ENCODE measurements at regions not wholly inside any gene's neighbourhood (a gene's known extent, or its start where the extent isn't known, plus 50 kb on each side); places are given as distances from the start of the nearest gene placed in this dataset.

DNA sequence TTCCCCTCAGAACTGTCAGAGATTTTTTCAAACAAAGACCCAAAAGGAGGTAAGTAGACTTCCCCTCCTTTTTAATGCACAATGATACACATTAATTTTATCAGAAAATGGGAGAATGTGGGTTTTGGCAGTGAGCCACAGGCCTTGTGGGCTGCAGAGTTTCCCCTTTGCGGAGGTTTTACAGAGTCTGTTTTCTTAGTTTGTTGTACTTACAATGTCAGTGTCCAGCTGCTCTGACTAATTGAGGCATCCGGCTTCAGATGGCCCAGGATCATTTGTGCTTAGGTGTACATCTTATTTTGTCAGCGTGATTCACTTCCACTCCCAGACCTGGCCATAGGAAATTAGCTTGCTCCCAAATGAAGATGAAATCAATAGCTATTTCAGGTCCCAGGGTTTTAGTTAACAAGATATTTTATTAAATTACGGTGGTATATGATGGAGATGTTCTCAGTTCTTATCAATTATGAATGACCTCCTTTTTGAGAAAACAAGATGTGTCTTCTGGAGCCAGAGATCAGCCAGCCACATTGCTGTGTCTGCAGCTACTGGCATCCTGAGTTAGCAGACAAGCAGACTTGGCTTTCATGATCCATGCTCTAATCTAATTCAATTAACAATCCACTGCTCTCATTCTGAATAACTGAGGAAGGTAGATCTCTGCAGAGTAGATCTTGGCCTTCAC, 1086.6 kb upstream of the SORCS1 start:
- Mint-ChIP-seq H3K36me3 (no peaks in the 10 kb centered on the region), H3K4me3 (no peak overlapping the region), H3K4me1 (no peaks in the 10 kb centered on the region), H3K27ac (no peak overlapping the region), H3K9me3 (no peaks in the 10 kb centered on the region), H3K27me3 (no peaks in the 10 kb centered on the region)

GRCh38 chr10:108249940-108250339, 1085.4 kb upstream of the SORCS1 start:
- H3K4me1 Mint-ChIP-seq = no peaks in the 10 kb centered on the region
- H3K4me3 Mint-ChIP-seq = no peak overlapping the region
- H3K9me3 Mint-ChIP-seq = no peaks in the 10 kb centered on the region
- H3K36me3 Mint-ChIP-seq = no peaks in the 10 kb centered on the region
- no peaks in the 10 kb centered on the region for H3K27me3 Mint-ChIP-seq
- no peak overlapping the region for H3K27ac Mint-ChIP-seq

- no peaks in the 10 kb centered on the region for H3K9me3 Mint-ChIP-seq
- no peaks in the 10 kb centered on the region for H3K4me1 Mint-ChIP-seq
- no peaks in the 10 kb centered on the region for H3K36me3 Mint-ChIP-seq
- H3K27ac Mint-ChIP-seq = no peak overlapping the region
- H3K27me3 Mint-ChIP-seq = no peaks in the 10 kb centered on the region
- H3K4me3 Mint-ChIP-seq = no peak overlapping the region
These were observed 1080.1 kb upstream of the SORCS1 start for GRCh38 chr10:108244443-108245228.

DNA sequence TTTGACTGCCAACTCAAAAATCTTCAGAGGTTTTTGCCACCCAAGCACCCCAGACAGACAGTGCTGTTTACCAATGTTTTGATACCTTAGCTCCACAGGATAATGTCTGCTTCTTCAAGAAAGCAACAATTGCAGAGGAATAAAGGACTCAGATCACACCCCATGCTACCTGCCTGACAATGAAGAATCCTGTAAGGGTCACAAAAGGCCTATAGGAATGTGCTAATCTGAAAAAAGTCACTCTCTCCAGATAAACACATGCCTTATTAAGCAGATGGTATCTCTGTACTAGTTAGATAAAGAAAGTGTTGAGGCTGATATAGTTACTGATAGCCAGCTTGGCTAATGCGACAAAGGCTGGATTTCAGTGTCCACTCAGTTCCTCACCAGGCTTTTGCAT, 1076.7 kb upstream of the SORCS1 start:
- H3K27me3 Mint-ChIP-seq = no peaks in the 10 kb centered on the region
- H3K36me3 Mint-ChIP-seq = no peaks in the 10 kb centered on the region
- no peak overlapping the region for H3K4me3 Mint-ChIP-seq
- peaks cover 3% of the 10 kb centered on the region for H3K9me3 Mint-ChIP-seq
- H3K4me1 Mint-ChIP-seq = no peaks in the 10 kb centered on the region
- no peak overlapping the region for H3K27ac Mint-ChIP-seq

GRCh38 chr10:108238261-108238660, 1073.8 kb upstream of the SORCS1 start:
- no peaks in the 10 kb centered on the region for H3K4me1 Mint-ChIP-seq
- no peak overlapping the region for H3K4me3 Mint-ChIP-seq
- H3K27me3 Mint-ChIP-seq = no peaks in the 10 kb centered on the region

DNA sequence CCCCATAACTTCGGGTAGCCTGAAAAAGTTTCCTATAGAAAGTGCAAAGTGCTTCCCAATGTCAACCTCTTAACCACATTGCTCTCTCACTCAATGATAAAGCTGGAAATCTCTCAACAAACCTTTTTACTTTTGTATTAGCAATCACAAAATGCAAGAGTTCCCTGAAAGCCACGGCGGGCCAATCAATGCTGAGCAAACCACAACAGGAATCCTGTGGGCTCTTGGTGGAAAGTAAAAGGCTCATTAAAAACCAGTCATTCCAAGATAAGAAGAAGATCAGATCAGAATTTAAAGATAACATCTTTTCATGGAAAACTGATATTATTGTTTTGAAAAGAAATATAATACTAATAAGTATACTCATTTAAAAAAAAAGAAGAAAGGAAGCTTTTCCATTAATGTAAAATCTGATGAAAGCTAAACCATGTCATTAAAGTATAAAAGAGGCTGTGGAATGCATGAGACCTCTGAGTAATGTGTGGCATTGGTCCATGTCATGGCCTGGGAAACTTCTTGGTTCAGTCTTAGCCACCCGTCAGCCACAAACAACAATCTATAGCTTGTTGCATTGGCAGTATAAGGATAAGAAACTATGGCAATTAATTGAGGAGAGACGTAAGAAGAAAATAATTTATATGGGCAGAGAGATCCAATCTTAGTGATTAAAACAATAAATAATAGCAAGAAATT, 1066.1 kb upstream of the SORCS1 start:
- Mint-ChIP-seq H3K27ac (no peak overlapping the region), H3K27me3 (no peaks in the 10 kb centered on the region), H3K36me3 (no peaks in the 10 kb centered on the region), H3K4me1 (no peaks in the 10 kb centered on the region), H3K9me3 (peaks cover 5% of the 10 kb centered on the region), H3K4me3 (no peak overlapping the region)

More at GRCh38 chr10:108238261-108238660, 1073.8 kb upstream of the SORCS1 start:
- H3K36me3 Mint-ChIP-seq = no peaks in the 10 kb centered on the region
- H3K27ac Mint-ChIP-seq = no peak overlapping the region
- H3K9me3 Mint-ChIP-seq = peaks cover 3% of the 10 kb centered on the region

GRCh38 chr10:108208732-108209131, 1044.2 kb upstream of the SORCS1 start:
- H3K27ac Mint-ChIP-seq = no peak overlapping the region
- peaks cover 4% of the 10 kb centered on the region for H3K9me3 Mint-ChIP-seq
- no peak overlapping the region for H3K4me3 Mint-ChIP-seq
- H3K4me1 Mint-ChIP-seq = no peaks in the 10 kb centered on the region
- H3K27me3 Mint-ChIP-seq = no peaks in the 10 kb centered on the region
- no peaks in the 10 kb centered on the region for H3K36me3 Mint-ChIP-seq

DNA sequence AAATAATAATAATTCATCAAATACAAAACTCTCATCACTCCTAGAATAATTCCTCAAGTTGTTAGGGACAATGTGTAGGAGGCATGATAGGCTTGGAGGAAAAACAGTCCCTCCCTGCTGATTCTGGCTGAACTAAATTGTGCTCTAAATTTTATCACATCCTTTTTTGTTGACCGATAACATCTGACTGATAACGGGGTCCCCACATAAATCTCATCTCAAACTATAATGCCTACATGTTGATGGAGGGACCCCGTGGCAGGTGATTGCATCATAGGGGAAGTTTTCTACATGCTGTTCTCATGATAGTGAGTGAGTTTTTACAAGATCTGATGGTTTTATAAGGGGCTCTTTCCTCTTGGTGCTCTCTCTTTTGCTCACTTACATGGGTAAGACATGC, 1043.5 kb upstream of the SORCS1 start:
- no peaks in the 10 kb centered on the region for H3K4me1 Mint-ChIP-seq
- H3K9me3 Mint-ChIP-seq = peaks cover 4% of the 10 kb centered on the region
- no peak overlapping the region for H3K4me3 Mint-ChIP-seq
- H3K27me3 Mint-ChIP-seq = no peaks in the 10 kb centered on the region
- H3K27ac Mint-ChIP-seq = no peak overlapping the region
- H3K36me3 Mint-ChIP-seq = no peaks in the 10 kb centered on the region

GRCh38 chr10:108204528-108205305, 1040.2 kb upstream of the SORCS1 start:
- Mint-ChIP-seq H3K27ac (no peak overlapping the region), H3K36me3 (no peaks in the 10 kb centered on the region), H3K4me3 (no peak overlapping the region), H3K27me3 (no peaks in the 10 kb centered on the region), H3K4me1 (no peaks in the 10 kb centered on the region), H3K9me3 (no peaks in the 10 kb centered on the region)

DNA sequence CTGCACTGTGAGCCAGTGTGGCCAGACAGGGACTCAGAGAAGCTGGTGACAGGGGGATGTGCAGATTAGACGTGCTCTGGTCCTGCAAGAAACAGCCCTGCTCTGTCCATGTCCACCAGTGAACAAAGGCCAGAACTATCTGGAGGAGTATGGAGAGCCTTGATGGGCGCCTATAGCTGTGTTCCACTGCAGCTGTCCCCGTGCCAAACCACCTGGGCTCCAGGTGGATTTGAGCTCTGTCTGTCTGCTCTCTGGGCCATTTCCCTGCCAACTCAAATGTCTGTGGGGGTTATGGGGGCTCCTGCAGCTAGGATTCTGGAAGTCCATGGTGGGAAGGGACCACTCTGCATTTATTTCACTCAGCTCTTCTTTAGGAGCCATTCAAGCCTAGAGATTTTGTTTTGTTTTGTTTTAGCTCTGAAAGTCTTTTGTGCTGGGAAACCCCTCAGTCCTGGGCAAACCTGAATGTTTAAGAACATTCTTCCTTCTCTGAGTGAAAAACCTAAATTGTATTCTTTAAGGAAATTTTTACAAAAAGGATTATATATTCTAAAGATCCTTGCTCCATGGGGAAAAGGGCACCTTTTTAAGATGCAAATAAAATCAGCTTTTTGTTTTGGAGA, 1039.5 kb upstream of the SORCS1 start:
- H3K27ac Mint-ChIP-seq = no peak overlapping the region
- no peaks in the 10 kb centered on the region for H3K4me1 Mint-ChIP-seq
- H3K4me3 Mint-ChIP-seq = no peak overlapping the region
- no peaks in the 10 kb centered on the region for H3K27me3 Mint-ChIP-seq
- no peaks in the 10 kb centered on the region for H3K36me3 Mint-ChIP-seq
- H3K9me3 Mint-ChIP-seq = no peaks in the 10 kb centered on the region

DNA sequence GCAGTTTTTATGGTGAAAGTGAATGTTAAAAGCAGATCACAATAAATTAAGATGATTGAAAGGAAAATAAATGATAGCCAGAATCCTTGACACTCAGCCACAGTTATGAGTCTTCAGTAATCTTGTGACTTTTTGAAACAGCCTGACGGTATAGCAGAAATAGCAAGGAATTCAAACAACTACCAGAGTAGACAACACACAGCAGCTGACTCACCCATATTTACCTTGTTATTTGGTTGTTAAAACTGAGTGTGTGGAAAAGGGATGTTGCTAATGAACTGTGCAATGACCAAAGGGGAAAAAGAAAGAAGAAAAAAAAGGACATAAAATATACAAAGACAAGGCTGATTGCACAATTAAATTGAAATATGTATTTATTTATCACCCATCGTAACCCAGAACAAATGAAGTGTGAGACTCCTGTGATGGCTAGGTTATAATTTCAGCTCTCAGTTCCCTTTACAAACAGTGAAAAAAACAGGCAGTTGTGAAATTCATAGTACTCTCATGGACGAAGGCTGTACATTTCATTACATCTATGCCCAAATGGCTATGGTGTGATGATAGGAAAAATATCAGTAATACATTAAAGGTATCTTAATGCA, 1023.0 kb upstream of the SORCS1 start:
- no peaks in the 10 kb centered on the region for H3K36me3 Mint-ChIP-seq
- no peaks in the 10 kb centered on the region for H3K27me3 Mint-ChIP-seq
- no peak overlapping the region for H3K27ac Mint-ChIP-seq

GRCh38 chr10:108184114-108184513, 1019.6 kb upstream of the SORCS1 start:
- Mint-ChIP-seq H3K4me3 (no peak overlapping the region), H3K4me1 (no peaks in the 10 kb centered on the region), H3K27me3 (no peaks in the 10 kb centered on the region), H3K36me3 (no peaks in the 10 kb centered on the region), H3K9me3 (peaks cover 21% of the 10 kb centered on the region), H3K27ac (no peak overlapping the region)

More for the DNA sequence above, 1023.0 kb upstream of the SORCS1 start:
- Mint-ChIP-seq H3K9me3 (peaks cover 18% of the 10 kb centered on the region), H3K4me3 (no peak overlapping the region), H3K4me1 (no peaks in the 10 kb centered on the region)

DNA sequence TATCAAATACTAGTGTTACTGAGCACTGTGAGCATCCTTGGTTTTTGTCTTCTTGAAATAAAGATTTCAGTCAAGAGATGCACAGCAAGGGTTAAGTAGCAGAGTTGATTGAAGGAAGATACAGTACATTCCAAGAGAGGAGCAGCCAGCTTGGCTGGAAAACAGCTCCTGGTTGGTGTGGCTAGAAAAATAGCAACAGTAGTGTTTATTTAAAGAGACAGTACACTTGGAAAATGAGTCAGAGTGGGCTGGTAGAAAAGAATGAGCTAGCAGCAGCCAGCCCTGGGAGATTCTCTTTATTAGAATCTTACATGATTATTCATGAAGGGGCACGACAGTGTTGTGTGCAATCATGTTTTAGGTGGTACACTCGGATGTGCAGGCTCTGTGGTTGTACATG, 1016.4 kb upstream of the SORCS1 start:
- Mint-ChIP-seq H3K9me3 (peaks cover 18% of the 10 kb centered on the region), H3K36me3 (no peaks in the 10 kb centered on the region), H3K4me3 (no peak overlapping the region), H3K27ac (no peak overlapping the region), H3K27me3 (no peaks in the 10 kb centered on the region), H3K4me1 (no peaks in the 10 kb centered on the region)

DNA sequence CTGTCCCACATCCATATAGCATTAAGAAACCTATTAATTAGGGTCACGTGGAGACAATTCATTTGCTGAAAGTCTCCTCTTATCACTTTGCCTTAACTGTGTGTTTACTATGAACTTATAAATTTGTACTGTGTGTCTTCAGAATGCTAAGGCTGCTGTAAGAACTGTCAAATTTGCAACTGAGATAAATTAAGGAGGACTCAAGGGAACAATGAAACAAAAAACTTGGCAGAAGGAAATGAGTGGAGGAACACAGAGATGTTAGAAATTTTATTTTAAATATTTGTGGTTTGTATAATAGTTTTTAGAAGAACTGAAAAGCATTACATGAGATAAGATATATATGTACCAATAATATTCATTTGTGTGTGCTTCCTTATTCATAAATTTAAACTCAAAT, 1005.3 kb upstream of the SORCS1 start:
- Mint-ChIP-seq H3K9me3 (peaks cover 10% of the 10 kb centered on the region), H3K36me3 (no peaks in the 10 kb centered on the region), H3K27ac (no peak overlapping the region), H3K4me3 (no peak overlapping the region), H3K4me1 (no peaks in the 10 kb centered on the region), H3K27me3 (no peaks in the 10 kb centered on the region)

DNA sequence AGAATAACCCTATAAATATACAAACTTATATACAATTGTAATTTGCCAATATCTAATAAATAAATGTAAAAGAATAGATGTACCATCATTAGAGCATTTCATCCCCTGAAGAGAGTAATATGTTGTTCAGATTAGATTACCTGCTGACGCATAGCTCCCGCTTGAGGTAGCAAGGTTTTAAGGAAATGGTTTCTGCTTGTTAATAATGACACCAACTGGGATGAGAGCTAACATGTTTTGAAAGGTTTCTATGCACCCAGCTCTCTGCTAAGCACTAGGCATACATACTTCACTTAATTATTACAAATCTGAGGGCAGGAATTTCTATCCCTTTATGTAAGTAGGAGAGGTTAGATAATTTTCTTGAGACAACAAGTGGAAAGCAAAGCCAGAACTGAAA, 1003.3 kb upstream of the SORCS1 start:
- Mint-ChIP-seq H3K4me3 (no peak overlapping the region), H3K27ac (no peak overlapping the region), H3K36me3 (no peaks in the 10 kb centered on the region), H3K27me3 (no peaks in the 10 kb centered on the region), H3K4me1 (no peaks in the 10 kb centered on the region), H3K9me3 (peaks cover 10% of the 10 kb centered on the region)

Measured in activated naive CD4-positive, alpha-beta T cell treated with anti-CD3 and anti-CD28 coated beads, Interleukin-2, amount 50 U/mL, for 24 hours (primary cell).